ENCODE measurements at regions not wholly inside any gene's neighbourhood (a gene's known extent, or its start where the extent isn't known, plus 50 kb on each side); places are given as distances from the start of the nearest gene placed in this dataset.

GRCh38 chr11:104464691-104465090 lies 300.7 kb upstream of the PDGFD start:
- DNase-seq: no peak
- TF ChIP-seq CTCF (IDR thresholded peaks at IDR 0.05): no peak
- no peaks in the 10 kb centered on the region for H3K4me1 Mint-ChIP-seq (ENCODE audit: low read depth)
- H3K36me3 Mint-ChIP-seq (ENCODE audit: low read depth): no peaks in the 10 kb centered on the region
- H3K4me3 Mint-ChIP-seq: no peak overlapping the region
- H3K27ac Mint-ChIP-seq: no peak overlapping the region
- no peaks in the 10 kb centered on the region for H3K27me3 Mint-ChIP-seq (ENCODE audit: insufficient read depth)
- H3K9me3 Mint-ChIP-seq: peaks cover 10% of the 10 kb centered on the region

GRCh38 chr11:104462341-104462740 lies 298.4 kb upstream of the PDGFD start:
- no peaks in the 10 kb centered on the region for H3K27me3 Mint-ChIP-seq (ENCODE audit: insufficient read depth)
- no peaks in the 10 kb centered on the region for H3K36me3 Mint-ChIP-seq (ENCODE audit: low read depth)
- no peaks in the 10 kb centered on the region for H3K4me1 Mint-ChIP-seq (ENCODE audit: low read depth)
- TF ChIP-seq CTCF (IDR thresholded peaks at IDR 0.05): no peak
- H3K27ac Mint-ChIP-seq: no peak overlapping the region
- no peak for DNase-seq
- H3K4me3 Mint-ChIP-seq: no peak overlapping the region
- peaks cover 22% of the 10 kb centered on the region for H3K9me3 Mint-ChIP-seq

GRCh38 chr11:104451197-104451893 lies 287.4 kb upstream of the PDGFD start:
- DNase-seq: no peak
- Mint-ChIP-seq H3K4me3 (no peak overlapping the region), H3K27me3 (ENCODE audit: insufficient read depth) (no peaks in the 10 kb centered on the region), H3K4me1 (ENCODE audit: low read depth) (no peaks in the 10 kb centered on the region), H3K9me3 (peaks cover 30% of the 10 kb centered on the region), H3K27ac (no peak overlapping the region), H3K36me3 (ENCODE audit: low read depth) (no peaks in the 10 kb centered on the region; the same call in 1 of the 2 replicates)
- TF ChIP-seq CTCF (IDR thresholded peaks at IDR 0.05): no peak

GRCh38 chr11:104443387-104443786 lies 279.4 kb upstream of the PDGFD start:
- Mint-ChIP-seq H3K27ac (no peak overlapping the region), H3K36me3 (ENCODE audit: low read depth) (no peaks in the 10 kb centered on the region; the same call in 1 of the 2 replicates), H3K27me3 (ENCODE audit: insufficient read depth) (no peaks in the 10 kb centered on the region), H3K4me1 (ENCODE audit: low read depth) (no peaks in the 10 kb centered on the region), H3K4me3 (no peak overlapping the region), H3K9me3 (peaks cover 26% of the 10 kb centered on the region)
- TF ChIP-seq CTCF (IDR thresholded peaks at IDR 0.05): no peak
- DNase-seq: no peak

GRCh38 chr11:104442321-104442720 lies 278.4 kb upstream of the PDGFD start:
- no peaks in the 10 kb centered on the region for H3K27me3 Mint-ChIP-seq (ENCODE audit: insufficient read depth)
- no peak for TF ChIP-seq CTCF (IDR thresholded peaks at IDR 0.05)

More at GRCh38 chr11:104442321-104442720, 278.4 kb upstream of the PDGFD start:
- H3K4me3 Mint-ChIP-seq: no peak overlapping the region
- H3K36me3 Mint-ChIP-seq (ENCODE audit: low read depth): no peaks in the 10 kb centered on the region; the same call in 1 of the 2 replicates
- H3K9me3 Mint-ChIP-seq: peaks cover 28% of the 10 kb centered on the region
- H3K4me1 Mint-ChIP-seq (ENCODE audit: low read depth): no peaks in the 10 kb centered on the region
- DNase-seq: no peak
- H3K27ac Mint-ChIP-seq: no peak overlapping the region
